HCT116 (cell line): ENCODE measurements at regions not wholly inside any gene's neighbourhood (a gene's known extent, or its start where the extent isn't known, plus 50 kb on each side); places are given as distances from the start of the nearest gene placed in this dataset.

ENCODE experiments used
- ATAC-seq: fragments of 200-7000 bp; cut with Tn5 transposase; 2 replicates; pipeline ENCODE4 v1.9.1; 2020; ENCODE audit warnings: mild to moderate bottlenecking, moderate library complexity
- BruUV-seq: library from RNA; stranded (reverse); fragments of 400-500 nt; replicated peaks from 2 replicates; lab custom pipeline; 2021; lab: Mats Ljungman, UMichigan
- CTCF ChIA-PET: fragments of 300-600 bp; sonication (Branson Sonifier 250); formaldehyde crosslinking; loops from one replicate; lab custom pipeline; 2021; ENCODE audit warnings: antibody characterized with exemption; lab: Charles Lee
- POLR2A ChIA-PET: fragments of 300-600, 350-600 bp; sonication (Branson Sonifier 250); formaldehyde crosslinking; loops from one replicate; lab custom pipeline; 2021; ENCODE audit warnings: antibody characterized with exemption; lab: Charles Lee
- RAD21 ChIA-PET, 2 experiments: fragments of 300-600 bp; sonication (Branson Sonifier 250); formaldehyde crosslinking; loops; one replicate each; lab custom pipeline; 2023; ENCODE audit warnings: low total read pairs in 2 of 2; ENCODE audit not compliant: uncharacterized antibody in 2 of 2, unreplicated experiment in 2 of 2, low non-redundant PET in 1 of 2; lab: Charles Lee
- DNase-seq: peaks from one replicate; pipeline ENCODE4 v3.0.0-alpha.2; 2010; ENCODE audit warnings: low read depth, low spot score
- H2AFZ ChIP-seq: fragments of 200-600 bp; shearing (Covaris generic), sonication (generic); 2 replicates; pipeline ENCODE4 v1.6.1; 2017; ENCODE audit warnings: low read depth, mixed run types, mixed read lengths, antibody characterized with exemption, low read length; ENCODE audit not compliant: poor library complexity, severe bottlenecking
- H3K27ac ChIP-seq: 2 replicates; pipeline ENCODE4 v1.5.1; 2012; ENCODE audit warnings: low read depth, low read length
- H3K27me3 ChIP-seq: fragments of 200-600 bp; sonication (generic); 2 replicates; pipeline ENCODE4 v1.6.1; 2016; ENCODE audit warnings: mixed run types, low read length, mixed read lengths; ENCODE audit not compliant: insufficient read depth
- H3K36me3 ChIP-seq, 2 experiments: fragments of 200-500 bp in 1 of 2; fragments of 200-600 bp in 1 of 2; sonication (Bioruptor generic) in 1 of 2; sonication (generic) in 1 of 2; 2 replicates each; pipeline versions ENCODE4 v1.5.1 to v1.6.1; 2014 to 2016; ENCODE audit warnings: low read length in 2 of 2, inconsistent platforms in 1 of 2, mixed read lengths in 1 of 2, mixed run types in 1 of 2; ENCODE audit not compliant: insufficient read depth in 2 of 2, control insufficient read depth in 1 of 2
- H3K4me1 ChIP-seq, 2 experiments: fragments of 200-600 bp in 1 of 2; sonication (generic) in 1 of 2; 2 replicates each; pipeline versions ENCODE4 v1.5.1 to v1.6.1; 2012 to 2017; ENCODE audit warnings: low read length in 2 of 2, inconsistent platforms in 1 of 2, mild to moderate bottlenecking in 1 of 2, mixed read lengths in 1 of 2, mixed run types in 1 of 2, moderate library complexity in 1 of 2; ENCODE audit not compliant: insufficient read depth in 2 of 2, control insufficient read depth in 1 of 2
- H3K4me2 ChIP-seq: fragments of 200-600 bp; sonication (generic); 2 replicates; pipeline ENCODE4 v1.6.1; 2017; ENCODE audit warnings: mixed run types, low read length, mixed read lengths
- H3K4me3 ChIP-seq, 2 experiments: fragments of 200-600 bp in 1 of 2; sonication (generic) in 1 of 2; replicated peaks in 1 of 2; 2 replicates each; pipeline ENCODE4 v1.5.1; 2011 to 2016; ENCODE audit warnings: low read length in 2 of 2, control low read depth in 1 of 2, low read depth in 1 of 2, mild to moderate bottlenecking in 1 of 2, mixed read lengths in 1 of 2, mixed run types in 1 of 2
- H3K79me2 ChIP-seq: fragments of 200-600 bp; sonication (generic); 2 replicates; pipeline ENCODE4 v1.6.1; 2017; ENCODE audit warnings: mild to moderate bottlenecking, mixed run types, low read length, moderate library complexity, mixed read lengths; ENCODE audit not compliant: insufficient read depth
- H3K9ac ChIP-seq: fragments of 200-600 bp; sonication (generic); 2 replicates; pipeline ENCODE4 v1.6.1; 2016; ENCODE audit warnings: low read length, mixed read lengths
- H3K9me2 ChIP-seq: fragments of 200-600 bp; sonication (generic), shearing (Covaris generic); 2 replicates; pipeline ENCODE4 v1.6.1; 2017; ENCODE audit warnings: mixed run types, mild to moderate bottlenecking, moderate library complexity; ENCODE audit not compliant: insufficient read depth
- H3K9me3 ChIP-seq, 2 experiments: fragments of 200-500 bp in 1 of 2; fragments of 200-600 bp in 1 of 2; sonication (Bioruptor generic) in 1 of 2; sonication (generic) in 1 of 2; 2 replicates each; pipeline ENCODE4 v1.6.1; 2014 to 2017; ENCODE audit warnings: low read length in 2 of 2, mixed read lengths in 2 of 2, inconsistent platforms in 1 of 2, low read depth in 1 of 2, mild to moderate bottlenecking in 1 of 2, mixed run types in 1 of 2, moderate library complexity in 1 of 2; ENCODE audit not compliant: control insufficient read depth in 1 of 2, insufficient read depth in 1 of 2
- H4K20me1 ChIP-seq: fragments of 200-600 bp; sonication (generic), shearing (Covaris generic); 2 replicates; pipeline ENCODE4 v1.6.1; 2017; ENCODE audit warnings: mixed run types, mild to moderate bottlenecking, moderate library complexity; ENCODE audit not compliant: insufficient read depth
- CEBPB ChIP-seq: IDR thresholded peaks from 2 replicates; pipeline ENCODE4 v1.6.1; 2012; ENCODE audit warnings: low read depth
- EZH2 ChIP-seq: fragments of 200-600 bp; sonication (generic); IDR thresholded peaks from 2 replicates; pipeline ENCODE4 v1.6.1; 2017; ENCODE audit warnings: antibody characterized with exemption, mixed run types
- RAD21 ChIP-seq: IDR thresholded peaks from 2 replicates; pipeline ENCODE4 v1.6.1; 2012; ENCODE audit warnings: low read depth, mild to moderate bottlenecking
- SIN3A ChIP-seq: IDR thresholded peaks from 2 replicates; pipeline ENCODE4 v1.6.1; 2012; ENCODE audit warnings: low read depth
- SRF ChIP-seq: IDR thresholded peaks from 2 replicates; pipeline ENCODE4 v1.6.1; 2012; ENCODE audit warnings: low read depth
- intact Hi-C: fragments of 100-400 bp; cut with micrococcal nuclease; formaldehyde crosslinking; loops from 2 replicates; pipeline ENCODE4 v1.10.0; 2022
- TF ChIP-seq, protein P1 (sequence below): IDR thresholded peaks from 2 replicates; pipeline ENCODE4 v1.6.1; 2012; ENCODE audit warnings: low read depth
- TF ChIP-seq, protein P2 (sequence below): IDR thresholded peaks from 2 replicates; pipeline ENCODE4 v1.6.1; 2011; ENCODE audit warnings: mild to moderate bottlenecking, low read length, moderate library complexity; ENCODE audit not compliant: insufficient replicate concordance; ENCODE audit errors: extremely low read depth

DNA sequence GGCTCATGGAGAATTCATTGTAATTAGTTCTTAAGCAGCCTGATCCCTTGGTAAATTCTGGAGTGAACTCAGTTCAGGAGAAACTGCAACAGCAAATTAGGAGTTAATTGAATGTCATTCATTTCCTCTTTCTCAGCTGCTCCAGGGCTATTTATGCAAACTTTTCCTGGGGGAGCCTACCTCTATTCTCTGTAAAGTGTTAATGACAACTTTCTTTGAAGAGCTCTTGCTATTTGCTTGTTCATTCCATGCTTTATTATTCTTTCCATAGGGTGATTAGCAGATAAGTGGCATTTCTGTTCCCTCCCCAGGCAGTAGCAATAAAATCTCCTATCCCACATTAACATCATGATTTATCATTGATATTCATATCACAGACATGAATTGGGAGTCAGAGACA is 267.6 kb upstream of the DDI1 start:
- no peak overlapping the region for H3K9ac ChIP-seq
- POLR2A ChIA-PET: no interaction called here
- H3K9me2 ChIP-seq: no peaks in the 10 kb centered on the region
- intact Hi-C loops: no loop called here
- H2AFZ ChIP-seq: no peak overlapping the region
- H3K4me1 ChIP-seq: no peaks in the 10 kb centered on the region
- H3K4me3 ChIP-seq: no peak overlapping the region
- H4K20me1 ChIP-seq: no peaks in the 10 kb centered on the region
- TF ChIP-seq SIN3A (no peak), CEBPB (no peak), SRF (no peak), EZH2 (no peak), RAD21 (no peak)
- TF ChIP-seq, protein P1, sequence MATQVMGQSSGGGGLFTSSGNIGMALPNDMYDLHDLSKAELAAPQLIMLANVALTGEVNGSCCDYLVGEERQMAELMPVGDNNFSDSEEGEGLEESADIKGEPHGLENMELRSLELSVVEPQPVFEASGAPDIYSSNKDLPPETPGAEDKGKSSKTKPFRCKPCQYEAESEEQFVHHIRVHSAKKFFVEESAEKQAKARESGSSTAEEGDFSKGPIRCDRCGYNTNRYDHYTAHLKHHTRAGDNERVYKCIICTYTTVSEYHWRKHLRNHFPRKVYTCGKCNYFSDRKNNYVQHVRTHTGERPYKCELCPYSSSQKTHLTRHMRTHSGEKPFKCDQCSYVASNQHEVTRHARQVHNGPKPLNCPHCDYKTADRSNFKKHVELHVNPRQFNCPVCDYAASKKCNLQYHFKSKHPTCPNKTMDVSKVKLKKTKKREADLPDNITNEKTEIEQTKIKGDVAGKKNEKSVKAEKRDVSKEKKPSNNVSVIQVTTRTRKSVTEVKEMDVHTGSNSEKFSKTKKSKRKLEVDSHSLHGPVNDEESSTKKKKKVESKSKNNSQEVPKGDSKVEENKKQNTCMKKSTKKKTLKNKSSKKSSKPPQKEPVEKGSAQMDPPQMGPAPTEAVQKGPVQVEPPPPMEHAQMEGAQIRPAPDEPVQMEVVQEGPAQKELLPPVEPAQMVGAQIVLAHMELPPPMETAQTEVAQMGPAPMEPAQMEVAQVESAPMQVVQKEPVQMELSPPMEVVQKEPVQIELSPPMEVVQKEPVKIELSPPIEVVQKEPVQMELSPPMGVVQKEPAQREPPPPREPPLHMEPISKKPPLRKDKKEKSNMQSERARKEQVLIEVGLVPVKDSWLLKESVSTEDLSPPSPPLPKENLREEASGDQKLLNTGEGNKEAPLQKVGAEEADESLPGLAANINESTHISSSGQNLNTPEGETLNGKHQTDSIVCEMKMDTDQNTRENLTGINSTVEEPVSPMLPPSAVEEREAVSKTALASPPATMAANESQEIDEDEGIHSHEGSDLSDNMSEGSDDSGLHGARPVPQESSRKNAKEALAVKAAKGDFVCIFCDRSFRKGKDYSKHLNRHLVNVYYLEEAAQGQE: no peak
- TF ChIP-seq, protein P2, sequence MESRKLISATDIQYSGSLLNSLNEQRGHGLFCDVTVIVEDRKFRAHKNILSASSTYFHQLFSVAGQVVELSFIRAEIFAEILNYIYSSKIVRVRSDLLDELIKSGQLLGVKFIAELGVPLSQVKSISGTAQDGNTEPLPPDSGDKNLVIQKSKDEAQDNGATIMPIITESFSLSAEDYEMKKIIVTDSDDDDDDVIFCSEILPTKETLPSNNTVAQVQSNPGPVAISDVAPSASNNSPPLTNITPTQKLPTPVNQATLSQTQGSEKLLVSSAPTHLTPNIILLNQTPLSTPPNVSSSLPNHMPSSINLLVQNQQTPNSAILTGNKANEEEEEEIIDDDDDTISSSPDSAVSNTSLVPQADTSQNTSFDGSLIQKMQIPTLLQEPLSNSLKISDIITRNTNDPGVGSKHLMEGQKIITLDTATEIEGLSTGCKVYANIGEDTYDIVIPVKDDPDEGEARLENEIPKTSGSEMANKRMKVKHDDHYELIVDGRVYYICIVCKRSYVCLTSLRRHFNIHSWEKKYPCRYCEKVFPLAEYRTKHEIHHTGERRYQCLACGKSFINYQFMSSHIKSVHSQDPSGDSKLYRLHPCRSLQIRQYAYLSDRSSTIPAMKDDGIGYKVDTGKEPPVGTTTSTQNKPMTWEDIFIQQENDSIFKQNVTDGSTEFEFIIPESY: no peak
- TF ChIP-seq, all 23 proteins: peak for 0
- BruUV-seq: no TSS peak
- RAD21 ChIA-PET: no interaction called here
- H3K27ac ChIP-seq: no peak overlapping the region
- DNase-seq (no peak), ATAC-seq (no peak)
- CTCF ChIA-PET: no interaction called here
- no peaks in the 10 kb centered on the region for H3K36me3 ChIP-seq
- no peak overlapping the region for H3K4me2 ChIP-seq
- no peaks in the 10 kb centered on the region for H3K9me3 ChIP-seq
- no peaks in the 10 kb centered on the region for H3K27me3 ChIP-seq
- no peaks in the 10 kb centered on the region for H3K79me2 ChIP-seq
